Sigmoid colon (tissue), 4 donors: ENCODE measurements at regions not wholly inside any gene's neighbourhood (a gene's known extent, or its start where the extent isn't known, plus 50 kb on each side); places are given as distances from the start of the nearest gene placed in this dataset.

Experiments used
- CTCF ChIP-seq, 4 experiments: fragments of 450-650 bp in 3 of 4; fragments of 200-600 bp in 1 of 4; IDR thresholded peaks; one replicate each; pipeline ENCODE4 v1.5.1; 2016 to 2019; ENCODE audit warnings: antibody characterized with exemption in 4 of 4, mild to moderate bottlenecking in 3 of 4, moderate library complexity in 2 of 4
- EP300 ChIP-seq, 4 donors: sonication (generic); formaldehyde crosslinking; IDR thresholded peaks; one replicate each; pipeline ENCODE4 v1.6.1; 2017; ENCODE audit warnings: antibody characterized with exemption in 4 of 4
- POLR2A ChIP-seq, 2 donors: fragments of 450-650 bp; IDR thresholded peaks; one replicate each; pipeline ENCODE4 v1.6.1; 2016; ENCODE audit warnings: antibody characterized with exemption in 2 of 2, mild to moderate bottlenecking in 2 of 2, moderate library complexity in 2 of 2
- POLR2AphosphoS5 ChIP-seq, 4 donors: sonication (generic); formaldehyde crosslinking; IDR thresholded peaks; one replicate each; pipeline ENCODE4 v1.6.1; 2017; ENCODE audit warnings: antibody characterized with exemption in 4 of 4

- TF ChIP-seq POLR2A (IDR thresholded peaks at IDR 0.05), result no peak
- no peak for TF ChIP-seq CTCF (IDR thresholded peaks at IDR 0.05)
- no peak for TF ChIP-seq POLR2AphosphoS5 (IDR thresholded peaks at IDR 0.05)
- TF ChIP-seq EP300 (IDR thresholded peaks at IDR 0.05), result no peak
Observed at GRCh38 chr4:33628296-33628695, 2616.0 kb downstream of the ARAP2 start.
